ENCODE measurements at regions not wholly inside any gene's neighbourhood (a gene's known extent, or its start where the extent isn't known, plus 50 kb on each side); places are given as distances from the start of the nearest gene placed in this dataset.

DNA sequence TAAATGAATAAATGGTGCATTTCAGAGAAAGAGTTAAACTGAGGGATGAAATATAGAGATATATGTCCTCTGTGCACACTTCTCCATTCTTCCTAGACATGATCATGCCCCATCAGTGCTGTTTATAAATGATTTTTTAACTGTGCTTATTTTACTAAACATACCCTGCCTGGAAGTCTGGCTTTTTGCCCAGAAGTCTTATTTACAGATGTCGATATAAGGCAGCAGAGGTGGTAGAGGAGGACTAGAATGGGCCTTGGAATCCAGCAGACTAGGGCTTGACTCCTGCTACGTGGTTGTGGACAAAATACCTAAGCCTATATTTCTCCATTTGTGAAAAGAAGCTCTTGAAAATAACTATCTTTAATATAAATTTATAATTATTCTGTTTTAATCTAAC is 355.5 kb downstream of the RAD51AP2 start:
- TF ChIP-seq, protein P1, sequence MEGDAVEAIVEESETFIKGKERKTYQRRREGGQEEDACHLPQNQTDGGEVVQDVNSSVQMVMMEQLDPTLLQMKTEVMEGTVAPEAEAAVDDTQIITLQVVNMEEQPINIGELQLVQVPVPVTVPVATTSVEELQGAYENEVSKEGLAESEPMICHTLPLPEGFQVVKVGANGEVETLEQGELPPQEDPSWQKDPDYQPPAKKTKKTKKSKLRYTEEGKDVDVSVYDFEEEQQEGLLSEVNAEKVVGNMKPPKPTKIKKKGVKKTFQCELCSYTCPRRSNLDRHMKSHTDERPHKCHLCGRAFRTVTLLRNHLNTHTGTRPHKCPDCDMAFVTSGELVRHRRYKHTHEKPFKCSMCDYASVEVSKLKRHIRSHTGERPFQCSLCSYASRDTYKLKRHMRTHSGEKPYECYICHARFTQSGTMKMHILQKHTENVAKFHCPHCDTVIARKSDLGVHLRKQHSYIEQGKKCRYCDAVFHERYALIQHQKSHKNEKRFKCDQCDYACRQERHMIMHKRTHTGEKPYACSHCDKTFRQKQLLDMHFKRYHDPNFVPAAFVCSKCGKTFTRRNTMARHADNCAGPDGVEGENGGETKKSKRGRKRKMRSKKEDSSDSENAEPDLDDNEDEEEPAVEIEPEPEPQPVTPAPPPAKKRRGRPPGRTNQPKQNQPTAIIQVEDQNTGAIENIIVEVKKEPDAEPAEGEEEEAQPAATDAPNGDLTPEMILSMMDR (IDR thresholded peaks at IDR 0.05), result no peak
- no peak for TF ChIP-seq EZH2 (IDR thresholded peaks at IDR 0.05)
- no peak for TF ChIP-seq EZH2phosphoT487 (IDR thresholded peaks at IDR 0.05)

Measured in neural progenitor cell (in vitro differentiated cells).